Fibroblast of peridontal ligament (primary cell): ENCODE measurements at regions not wholly inside any gene's neighbourhood (a gene's known extent, or its start where the extent isn't known, plus 50 kb on each side); places are given as distances from the start of the nearest gene placed in this dataset.
"Not testable (repeated sequence)": the region's sequence is repeated elsewhere in the genome, so short reads cannot be mapped to it uniquely, and the experiment has no call there.

Experiments
- DNase-seq: peaks from one replicate; pipeline ENCODE4 v3.0.0-alpha.2; 2010; ENCODE audit errors: extremely low read depth

DNA sequence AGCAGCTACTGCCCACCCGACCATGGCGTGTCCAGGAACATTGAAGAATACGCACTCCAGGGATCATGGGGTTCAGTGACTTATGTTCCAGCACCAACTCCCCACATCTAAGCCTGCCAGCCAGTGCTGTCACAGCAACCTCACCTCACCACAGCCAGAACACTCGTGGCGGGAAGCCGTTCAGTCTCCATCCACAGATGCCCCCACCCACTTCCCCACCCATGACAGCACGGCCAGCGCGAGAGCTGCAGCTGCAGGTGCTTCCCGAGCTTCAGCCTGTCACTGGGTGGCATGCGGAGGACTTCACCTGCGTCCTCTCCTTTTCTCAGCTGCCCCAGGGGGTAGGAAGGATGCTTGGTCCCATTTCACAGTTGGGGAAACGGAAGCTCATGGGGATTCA lies 50.3 kb downstream of the RBFOX3 start:
- DNase-seq: no peak

GRCh38 chr17:79559111-79559887 lies 51.6 kb downstream of the RBFOX3 start:
- no peak for DNase-seq

- DNase-seq: no peak
Measured at GRCh38 chr17:79558091-79558900, 52.6 kb downstream of the RBFOX3 start.

GRCh38 chr17:79557276-79558090 lies 53.4 kb downstream of the RBFOX3 start:
- DNase-seq: no peak

GRCh38 chr17:79556271-79556670 lies 54.6 kb downstream of the RBFOX3 start:
- DNase-seq: no peak

DNA sequence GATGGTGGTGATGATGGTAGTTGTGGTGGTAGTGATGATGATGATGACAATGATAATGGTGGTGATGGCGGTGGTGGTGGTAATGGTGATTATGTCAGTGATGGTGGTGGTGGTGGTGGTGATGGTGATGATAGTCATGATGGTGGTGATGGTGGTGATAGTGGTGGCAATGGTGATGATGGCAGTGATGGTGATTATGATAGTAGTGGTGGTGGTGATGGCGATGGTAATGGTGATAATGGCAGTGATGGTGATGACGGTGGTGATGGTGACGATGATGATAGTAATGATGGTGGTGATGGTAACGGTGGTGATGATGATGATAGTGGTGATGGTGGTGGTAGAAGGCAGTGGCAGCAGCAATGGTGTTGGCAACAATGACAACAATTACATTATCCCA lies 55.3 kb downstream of the RBFOX3 start:
- DNase-seq: no peak

DNA sequence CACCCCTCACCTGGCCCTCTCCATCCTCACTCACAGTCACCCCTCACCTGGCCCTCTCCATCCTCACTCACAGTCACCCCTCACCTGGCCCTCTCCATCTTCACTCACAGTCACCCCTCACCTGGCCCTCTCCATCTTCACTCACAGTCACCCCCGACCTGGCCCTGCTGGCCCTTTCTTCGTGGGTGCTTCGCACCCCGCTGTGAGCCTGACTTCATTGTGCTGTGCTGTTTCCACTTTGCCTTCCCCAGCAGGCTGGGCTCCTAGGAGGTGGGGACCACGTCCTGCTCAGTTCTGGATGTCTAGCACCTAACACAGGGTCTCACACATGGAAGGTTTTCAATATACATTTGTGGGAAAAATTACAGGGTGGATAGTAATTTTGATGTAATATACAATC lies 56.5 kb downstream of the RBFOX3 start:
- DNase-seq: not testable (repeated sequence)

- DNase-seq: no peak
Measured at GRCh38 chr17:79552824-79553223, 58.0 kb downstream of the RBFOX3 start.

DNA sequence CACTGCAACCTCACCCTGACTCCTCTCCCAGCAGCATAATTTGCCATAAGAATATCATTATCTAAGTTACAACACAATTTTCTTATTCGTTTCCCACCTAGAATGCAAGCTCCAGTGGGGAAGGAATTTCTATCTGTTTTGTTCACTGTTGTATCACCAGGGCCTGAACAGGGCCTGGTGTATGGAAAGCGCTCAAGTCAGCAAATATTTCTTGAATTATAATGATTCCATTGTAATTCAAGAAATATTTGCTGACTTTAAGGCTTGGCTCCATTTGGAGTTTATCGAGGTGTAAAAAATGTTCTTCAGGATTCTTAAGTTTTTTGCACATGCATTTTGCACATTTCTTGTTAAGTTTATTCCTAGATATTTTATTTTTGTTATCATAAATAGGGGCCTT lies 58.4 kb downstream of the RBFOX3 start:
- no peak for DNase-seq

DNA sequence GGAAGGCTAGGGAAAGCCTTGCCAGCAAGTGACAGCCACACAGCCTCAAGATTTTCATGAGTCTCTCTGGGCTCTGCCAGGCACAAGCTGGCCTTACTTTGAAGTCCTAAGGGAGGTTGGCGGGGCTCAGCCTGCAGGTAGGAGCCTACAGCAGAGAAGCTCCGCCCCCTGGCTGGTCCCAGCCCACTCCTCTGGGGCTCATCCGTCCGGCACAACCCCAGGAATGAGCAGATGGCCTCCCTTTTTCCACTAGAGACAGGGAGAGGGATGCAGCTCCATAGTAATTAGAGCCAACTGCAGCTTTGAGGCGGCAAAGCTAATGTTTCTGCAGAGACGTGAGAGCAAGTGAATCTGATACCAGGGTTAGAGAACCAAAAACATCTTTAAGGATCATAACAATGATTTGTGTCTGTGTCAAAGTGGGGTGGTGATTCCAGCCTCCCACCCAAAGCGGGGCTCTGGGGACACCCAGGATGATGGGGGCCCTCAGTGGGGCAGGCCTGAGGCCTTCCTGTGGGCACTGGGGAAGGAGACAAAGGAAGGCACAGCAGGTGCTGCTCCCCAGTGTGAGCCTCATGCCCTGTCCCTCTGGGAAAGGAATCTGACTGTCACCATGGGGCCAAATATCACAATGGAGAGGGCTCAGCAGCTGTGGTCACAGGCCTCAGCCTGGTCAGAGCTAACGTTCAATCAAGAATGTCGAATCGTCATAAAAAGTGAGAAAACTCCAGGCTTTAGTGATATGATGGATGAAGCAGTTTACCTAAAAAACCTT lies 61.5 kb downstream of the RBFOX3 start:
- no peak for DNase-seq

- no peak for DNase-seq
Measured at GRCh38 chr17:79548116-79548515, 62.7 kb downstream of the RBFOX3 start.

GRCh38 chr17:79547586-79547985 lies 63.3 kb downstream of the RBFOX3 start:
- no peak for DNase-seq

DNA sequence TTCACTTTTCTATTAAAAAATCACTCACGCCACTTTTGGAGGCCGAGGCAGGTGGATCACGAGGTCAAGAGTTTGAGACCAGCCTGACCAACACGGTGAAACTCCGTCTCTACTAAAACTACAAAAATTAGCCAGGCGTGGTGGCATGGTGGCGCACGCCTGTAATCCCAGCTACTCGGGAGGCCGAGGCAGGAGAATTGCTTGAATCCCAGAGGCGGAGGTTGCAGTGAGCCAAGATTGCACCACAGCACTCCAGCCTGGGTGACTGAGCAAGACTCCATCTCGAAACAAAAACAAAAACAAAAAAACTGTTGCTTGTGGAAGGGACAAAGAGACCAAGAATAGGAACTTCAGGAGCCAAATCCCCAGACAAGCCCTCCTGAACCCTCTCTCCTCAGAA lies 63.7 kb downstream of the RBFOX3 start:
- not testable (repeated sequence) for DNase-seq

DNA sequence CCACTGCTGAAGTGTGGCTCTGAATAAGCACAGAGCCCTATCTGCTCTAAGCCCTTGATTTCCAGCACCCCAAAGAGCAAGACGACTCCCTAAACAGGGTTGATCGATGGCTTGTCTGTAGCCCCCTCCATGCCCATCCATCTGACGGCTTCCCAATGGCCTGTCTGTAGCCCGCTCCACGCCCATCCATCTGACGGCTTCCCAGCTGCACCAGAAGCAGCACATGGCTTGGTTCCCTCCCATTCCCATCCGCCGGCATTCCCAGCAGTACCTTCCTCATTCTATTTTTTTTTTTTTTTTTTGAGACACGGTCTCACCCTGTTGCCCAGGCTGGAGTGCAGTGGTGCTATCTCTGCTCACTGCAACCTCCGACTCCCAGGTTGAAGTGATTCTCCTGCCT lies 64.5 kb downstream of the RBFOX3 start:
- no peak for DNase-seq

GRCh38 chr17:79545251-79546005 lies 65.4 kb downstream of the RBFOX3 start:
- DNase-seq: no peak

GRCh38 chr17:79544142-79544914 lies 66.5 kb downstream of the RBFOX3 start:
- DNase-seq: no peak

DNA sequence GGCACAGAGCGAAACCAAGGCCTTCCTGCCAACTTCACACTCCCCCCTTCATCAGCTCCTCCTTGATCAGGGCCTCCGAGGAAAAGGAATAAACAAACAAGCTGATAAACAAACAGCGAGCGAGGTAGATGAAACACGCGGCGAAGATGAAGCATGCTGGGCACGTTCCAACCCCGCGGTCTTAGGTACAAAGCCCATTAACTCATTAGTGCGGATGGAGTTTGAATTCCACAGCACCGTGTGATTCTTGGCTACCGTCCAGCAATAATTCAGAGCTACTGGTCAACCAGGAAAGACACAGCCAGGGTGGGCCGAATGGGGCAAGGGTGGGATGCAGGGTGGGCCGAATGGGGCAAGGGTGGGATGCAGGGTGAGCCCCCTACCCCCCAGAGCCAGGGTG lies 67.3 kb downstream of the RBFOX3 start:
- no peak for DNase-seq

- DNase-seq: no peak
Measured at GRCh38 chr17:79542718-79543117, 68.1 kb downstream of the RBFOX3 start.

DNA sequence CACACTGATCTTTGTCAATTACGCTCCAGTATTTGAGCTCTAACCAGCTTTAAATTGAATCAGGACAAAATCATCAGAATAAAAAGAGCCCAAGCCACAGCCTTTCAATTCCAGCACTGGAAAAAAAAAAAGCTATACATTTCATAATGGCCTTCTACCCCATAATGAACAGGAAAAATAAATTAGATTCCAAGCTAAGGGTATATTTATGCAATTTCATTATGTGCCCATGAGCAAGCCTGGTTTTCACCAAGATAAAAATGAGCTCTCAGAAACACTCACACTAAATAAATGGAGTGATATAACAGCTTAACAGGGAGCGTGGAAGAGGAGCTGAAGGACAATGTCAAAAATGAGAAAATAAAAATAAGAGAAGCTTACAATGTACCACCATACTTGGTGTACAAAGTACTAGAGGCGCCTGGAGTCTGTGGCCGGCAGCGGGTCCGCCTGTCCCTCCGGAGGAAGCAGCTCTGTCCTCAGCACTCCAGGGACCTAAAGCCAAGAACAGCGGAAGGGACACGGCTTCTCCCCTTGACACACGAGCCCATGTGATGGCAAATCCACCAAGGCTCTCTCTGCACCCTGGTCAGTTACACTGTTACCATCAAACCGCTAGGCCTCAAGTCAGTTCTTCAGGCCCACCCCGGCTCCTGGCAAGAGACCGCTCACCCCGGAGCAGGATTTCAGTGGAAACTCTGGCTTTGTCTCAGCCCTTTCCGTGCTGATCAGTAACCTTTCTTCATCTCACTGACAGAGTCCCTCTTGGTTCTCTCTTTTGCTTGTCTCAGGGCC lies 69.6 kb downstream of the RBFOX3 start:
- no peak for DNase-seq
